ENCODE measurements at regions not wholly inside any gene's neighbourhood (a gene's known extent, or its start where the extent isn't known, plus 50 kb on each side); places are given as distances from the start of the nearest gene placed in this dataset.

GRCh38 chr9:97779608-97780007, 73.4 kb upstream of the FOXE1 start:
- intact Hi-C loops (cut with DNase I; ENCODE audit: low total_unique reads), result no loop called here
- DNase-seq, result no peak
- no peaks in the 10 kb centered on the region for H3K9me3 ChIP-seq
- H3K4me3 ChIP-seq, result no peak overlapping the region
- no peaks in the 10 kb centered on the region for H3K27me3 ChIP-seq
- no peaks in the 10 kb centered on the region for H3K36me3 ChIP-seq
- no peaks in the 10 kb centered on the region for H3K4me1 ChIP-seq
- TF ChIP-seq POLR2A (IDR thresholded peaks at IDR 0.05), result no peak
- no peak for TF ChIP-seq CTCF (IDR thresholded peaks at IDR 0.05)
- no peak overlapping the region for H3K27ac ChIP-seq

GRCh38 chr9:97781902-97782301, 71.1 kb upstream of the FOXE1 start:
- H3K4me1 ChIP-seq, result no peaks in the 10 kb centered on the region
- H3K27ac ChIP-seq, result no peak overlapping the region

GRCh38 chr9:97786341-97786740, 66.7 kb upstream of the FOXE1 start:
- Histone ChIP-seq H3K36me3 (no peaks in the 10 kb centered on the region), H3K27me3 (no peaks in the 10 kb centered on the region), H3K27ac (no peak overlapping the region), H3K4me1 (no peaks in the 10 kb centered on the region), H3K4me3 (no peak overlapping the region), H3K9me3 (no peaks in the 10 kb centered on the region)
- intact Hi-C loops (cut with DNase I; ENCODE audit: low total_unique reads), result no loop called here
- no peak for TF ChIP-seq POLR2A (IDR thresholded peaks at IDR 0.05)
- TF ChIP-seq CTCF (IDR thresholded peaks at IDR 0.05), result no peak
- no peak for DNase-seq

More at GRCh38 chr9:97781902-97782301, 71.1 kb upstream of the FOXE1 start:
- DNase-seq, result no peak
- H3K4me3 ChIP-seq, result no peak overlapping the region
- no peaks in the 10 kb centered on the region for H3K36me3 ChIP-seq
- no peaks in the 10 kb centered on the region for H3K9me3 ChIP-seq
- no peak for TF ChIP-seq POLR2A (IDR thresholded peaks at IDR 0.05)
- no peak for TF ChIP-seq CTCF (IDR thresholded peaks at IDR 0.05)
- H3K27me3 ChIP-seq, result no peaks in the 10 kb centered on the region
- intact Hi-C loops (cut with DNase I; ENCODE audit: low total_unique reads), result no loop called here

GRCh38 chr9:97787551-97787950, 65.5 kb upstream of the FOXE1 start:
- no peaks in the 10 kb centered on the region for H3K4me1 ChIP-seq
- H3K9me3 ChIP-seq, result no peaks in the 10 kb centered on the region
- no peak overlapping the region for H3K27ac ChIP-seq
- no peak overlapping the region for H3K4me3 ChIP-seq
- H3K36me3 ChIP-seq, result no peaks in the 10 kb centered on the region
- intact Hi-C loops (cut with DNase I; ENCODE audit: low total_unique reads), result no loop called here
- no peak for DNase-seq
- no peaks in the 10 kb centered on the region for H3K27me3 ChIP-seq
- TF ChIP-seq CTCF (IDR thresholded peaks at IDR 0.05) (no peak), POLR2A (IDR thresholded peaks at IDR 0.05) (no peak)

- H3K27me3 ChIP-seq, result no peaks in the 10 kb centered on the region
- intact Hi-C loops (cut with DNase I; ENCODE audit: low total_unique reads), result no loop called here
- no peaks in the 10 kb centered on the region for H3K9me3 ChIP-seq
- TF ChIP-seq CTCF (IDR thresholded peaks at IDR 0.05), result no peak
- no peaks in the 10 kb centered on the region for H3K4me1 ChIP-seq
- no peak overlapping the region for H3K4me3 ChIP-seq
- no peaks in the 10 kb centered on the region for H3K36me3 ChIP-seq
- no peak overlapping the region for H3K27ac ChIP-seq
- no peak for DNase-seq
Observed at GRCh38 chr9:97788763-97789663, 64.0 kb upstream of the FOXE1 start.

Measured in uterus (tissue), 3 donors.